ENCODE measurements at regions not wholly inside any gene's neighbourhood (a gene's known extent, or its start where the extent isn't known, plus 50 kb on each side); places are given as distances from the start of the nearest gene placed in this dataset.

- intact Hi-C loops (cut with micrococcal nuclease) = no loop called here
- Mint-ChIP-seq H3K27me3 (no peaks in the 10 kb centered on the region), H3K4me3 (no peak overlapping the region), H3K9me3 (no peaks in the 10 kb centered on the region), H3K27ac (no peak overlapping the region), H3K4me1 (peaks cover 65% of the 10 kb centered on the region), H3K36me3 (ENCODE audit: low read depth) (no peaks in the 10 kb centered on the region)
- ChIA-PET POLR2A (interaction anchor here (0.6 kb wide), 1 partner anchor 23 kb away, joined by 7 read pairs; no protein-coding TSS in a partner anchor), CTCF (no interaction called here)
- no peak for TF ChIP-seq CTCF (IDR thresholded peaks at IDR 0.05)
- ATAC-seq (ENCODE audit: low read depth) = no peak
- no peak for DNase-seq
These were observed 142.9 kb downstream of the TOMM20 start for GRCh38 chr1:234985516-234986294.

DNA sequence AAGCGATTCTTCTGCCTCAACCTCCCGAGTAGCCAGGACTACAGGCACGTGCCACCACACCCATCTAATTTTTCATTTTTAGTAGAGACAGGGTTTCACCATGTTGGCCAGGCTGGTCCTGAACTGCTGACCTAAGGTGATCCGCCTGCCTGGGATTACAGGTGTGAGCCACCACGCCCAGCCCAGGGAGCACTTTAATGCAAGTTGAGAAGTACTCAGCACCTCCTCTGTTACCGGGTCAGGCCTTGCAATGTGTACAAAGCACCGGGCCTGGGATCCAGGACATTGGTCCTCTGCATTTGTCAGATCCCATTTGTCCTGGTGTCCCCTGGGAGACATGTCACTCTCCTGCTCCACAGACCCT lies 143.6 kb downstream of the TOMM20 start:
- no peaks in the 10 kb centered on the region for H3K36me3 Mint-ChIP-seq (ENCODE audit: low read depth)
- H3K4me3 Mint-ChIP-seq = no peak overlapping the region
- CTCF ChIA-PET = no interaction called here
- ATAC-seq (ENCODE audit: low read depth) (no peak), DNase-seq (no peak)
- H3K4me1 Mint-ChIP-seq = peaks cover 69% of the 10 kb centered on the region
- no peaks in the 10 kb centered on the region for H3K27me3 Mint-ChIP-seq
- H3K27ac Mint-ChIP-seq = no peak overlapping the region
- no peak for TF ChIP-seq CTCF (IDR thresholded peaks at IDR 0.05)
- intact Hi-C loops (cut with micrococcal nuclease) = no loop called here
- POLR2A ChIA-PET = no interaction called here
- H3K9me3 Mint-ChIP-seq = no peaks in the 10 kb centered on the region

- Mint-ChIP-seq H3K9me3 (no peaks in the 10 kb centered on the region), H3K27me3 (no peaks in the 10 kb centered on the region), H3K4me1 (peaks cover 79% of the 10 kb centered on the region), H3K36me3 (ENCODE audit: low read depth) (no peaks in the 10 kb centered on the region), H3K27ac (peak overlapping the region; percentile 63), H3K4me3 (no peak overlapping the region)
- no peak for DNase-seq
- POLR2A ChIA-PET = interaction anchor here (0.6 to 1.3 kb wide), 9 partner anchors 13 to 486 kb away, joined by 3 to 9 read pairs (median 4); no protein-coding TSS in a partner anchor
- no peak for TF ChIP-seq CTCF (IDR thresholded peaks at IDR 0.05)
- ATAC-seq (ENCODE audit: low read depth) = no peak
- CTCF ChIA-PET = no interaction called here
- intact Hi-C loops (cut with micrococcal nuclease) = no loop called here
These were observed 144.9 kb downstream of the TOMM20 start for GRCh38 chr1:234983564-234984238.

- Mint-ChIP-seq H3K4me3 (no peak overlapping the region), H3K27me3 (no peaks in the 10 kb centered on the region), H3K4me1 (peaks cover 79% of the 10 kb centered on the region), H3K27ac (peak overlapping the region; percentile 93), H3K9me3 (no peaks in the 10 kb centered on the region), H3K36me3 (ENCODE audit: low read depth) (no peaks in the 10 kb centered on the region)
- ChIA-PET CTCF (interaction anchor here (2.6 to 4.2 kb wide), 2 partner anchors 29 to 102 kb away, joined by 13 to 31 read pairs; no protein-coding TSS in a partner anchor), POLR2A (interaction anchor here (4.0 to 7.8 kb wide), 5 partner anchors 26 to 371 kb away, joined by 39 to 214 read pairs (median 59); partner anchors contain the start of gene IRF2BP2)
- intact Hi-C loops (cut with micrococcal nuclease) = no loop called here
- TF ChIP-seq CTCF (IDR thresholded peaks at IDR 0.05) = no peak
- DNase-seq (no peak), ATAC-seq (ENCODE audit: low read depth) (no peak)
These were observed 146.9 kb downstream of the TOMM20 start for GRCh38 chr1:234981758-234982157.
